ENCODE measurements at regions not wholly inside any gene's neighbourhood (a gene's known extent, or its start where the extent isn't known, plus 50 kb on each side); places are given as distances from the start of the nearest gene placed in this dataset.

GRCh38 chr12:130216031-130216430 lies 53.8 kb downstream of the FZD10 start:
- no peaks in the 10 kb centered on the region for H3K36me3 Mint-ChIP-seq
- DNase-seq (no peak), ATAC-seq (replicated peaks) (no peak)
- H3K27me3 Mint-ChIP-seq: peaks cover 16% of the 10 kb centered on the region in 2 donors
- no peak overlapping the region for H3K4me3 Mint-ChIP-seq
- no peaks in the 10 kb centered on the region for H3K4me1 Mint-ChIP-seq
- no peak overlapping the region for H3K27ac Mint-ChIP-seq
- H3K9me3 Mint-ChIP-seq: peaks cover 16% of the 10 kb centered on the region in 2 donors

GRCh38 chr12:130218682-130219081 lies 56.4 kb downstream of the FZD10 start:
- no peaks in the 10 kb centered on the region for H3K4me1 Mint-ChIP-seq
- H3K4me3 Mint-ChIP-seq: no peak overlapping the region
- H3K36me3 Mint-ChIP-seq: no peaks in the 10 kb centered on the region
- DNase-seq (no peak), ATAC-seq (replicated peaks) (no peak)
- H3K9me3 Mint-ChIP-seq: peaks cover 16% of the 10 kb centered on the region in 2 donors
- no peak overlapping the region for H3K27ac Mint-ChIP-seq
- peaks cover 20 to 25% of the 10 kb centered on the region in 2 donors for H3K27me3 Mint-ChIP-seq

GRCh38 chr12:130219929-130220705 lies 57.9 kb downstream of the FZD10 start:
- no peak for DNase-seq
- Mint-ChIP-seq H3K4me3 (no peak overlapping the region), H3K9me3 (peaks cover 16% of the 10 kb centered on the region in 2 donors), H3K27ac (no peak overlapping the region), H3K27me3 (peaks cover 16 to 25% of the 10 kb centered on the region in 2 donors), H3K4me1 (no peaks in the 10 kb centered on the region), H3K36me3 (no peaks in the 10 kb centered on the region)
- no peak for ATAC-seq (replicated peaks)

- Mint-ChIP-seq H3K4me1 (no peaks in the 10 kb centered on the region), H3K4me3 (no peak overlapping the region), H3K9me3 (peaks cover 13 to 16% of the 10 kb centered on the region in 2 donors), H3K27ac (no peak overlapping the region), H3K27me3 (peaks cover 12 to 19% of the 10 kb centered on the region in 2 donors), H3K36me3 (no peaks in the 10 kb centered on the region)
- DNase-seq (no peak), ATAC-seq (replicated peaks) (no peak)
Observed at GRCh38 chr12:130220706-130221100, 58.4 kb downstream of the FZD10 start.

GRCh38 chr12:130222519-130223218 lies 60.4 kb downstream of the FZD10 start:
- peaks cover 7% of the 10 kb centered on the region in 2 donors for H3K9me3 Mint-ChIP-seq
- no peak overlapping the region for H3K4me3 Mint-ChIP-seq
- no peaks in the 10 kb centered on the region for H3K4me1 Mint-ChIP-seq
- DNase-seq (no peak), ATAC-seq (replicated peaks) (no peak)
- H3K27ac Mint-ChIP-seq: no peak overlapping the region
- no peaks in the 10 kb centered on the region for H3K36me3 Mint-ChIP-seq
- H3K27me3 Mint-ChIP-seq: peaks cover 8 to 15% of the 10 kb centered on the region in 2 donors

- Mint-ChIP-seq H3K27ac (no peak overlapping the region), H3K36me3 (no peaks in the 10 kb centered on the region), H3K4me3 (no peak overlapping the region), H3K4me1 (no peaks in the 10 kb centered on the region), H3K9me3 (peaks cover 5 to 7% of the 10 kb centered on the region in 2 donors), H3K27me3 (peaks cover 7 to 11% of the 10 kb centered on the region in 2 donors)
- DNase-seq: no peak
- ATAC-seq (replicated peaks): no peak
Observed at GRCh38 chr12:130223767-130224244, 61.5 kb downstream of the FZD10 start.

- DNase-seq: no peak
Observed at GRCh38 chr12:130224613-130225012, 62.3 kb downstream of the FZD10 start.

GRCh38 chr12:130225347-130225746 lies 63.1 kb downstream of the FZD10 start:
- DNase-seq (no peak), ATAC-seq (replicated peaks) (no peak)
- Mint-ChIP-seq H3K27me3 (peaks cover 4 to 9% of the 10 kb centered on the region in 2 donors), H3K9me3 (peaks cover 10 to 14% of the 10 kb centered on the region in 2 donors), H3K36me3 (peaks cover 2 to 3% of the 10 kb centered on the region in 2 donors), H3K4me3 (no peak overlapping the region), H3K4me1 (no peaks in the 10 kb centered on the region), H3K27ac (no peak overlapping the region)

More at GRCh38 chr12:130224613-130225012, 62.3 kb downstream of the FZD10 start:
- ATAC-seq (replicated peaks): no peak
- Mint-ChIP-seq H3K4me3 (no peak overlapping the region), H3K9me3 (peaks cover 8 to 10% of the 10 kb centered on the region in 2 donors), H3K27ac (no peak overlapping the region), H3K27me3 (peaks cover 4 to 9% of the 10 kb centered on the region in 2 donors), H3K36me3 (peaks cover 0 to under 1% of the 10 kb centered on the region in 2 donors), H3K4me1 (no peaks in the 10 kb centered on the region)

GRCh38 chr12:130226126-130226525 lies 63.9 kb downstream of the FZD10 start:
- DNase-seq (no peak), ATAC-seq (replicated peaks) (no peak)
- Mint-ChIP-seq H3K4me3 (no peak overlapping the region), H3K9me3 (peaks cover 14% of the 10 kb centered on the region in 2 donors), H3K27me3 (peaks cover 4 to 9% of the 10 kb centered on the region in 2 donors), H3K4me1 (no peaks in the 10 kb centered on the region), H3K27ac (no peak overlapping the region), H3K36me3 (peaks cover 2 to 3% of the 10 kb centered on the region in 2 donors)

- no peak for ATAC-seq (replicated peaks)
- H3K27ac Mint-ChIP-seq: no peak overlapping the region
- H3K4me3 Mint-ChIP-seq: no peak overlapping the region
- H3K27me3 Mint-ChIP-seq: peaks cover 4 to 9% of the 10 kb centered on the region in 2 donors
- H3K36me3 Mint-ChIP-seq: peaks cover 2 to 3% of the 10 kb centered on the region in 2 donors
- H3K4me1 Mint-ChIP-seq: no peaks in the 10 kb centered on the region
- peaks cover 14% of the 10 kb centered on the region in 2 donors for H3K9me3 Mint-ChIP-seq
- DNase-seq: no peak
Observed at GRCh38 chr12:130226771-130227170, 64.5 kb downstream of the FZD10 start.

GRCh38 chr12:130227641-130228040 lies 65.4 kb downstream of the FZD10 start:
- Mint-ChIP-seq H3K36me3 (peaks cover 2 to 3% of the 10 kb centered on the region in 2 donors), H3K4me1 (no peaks in the 10 kb centered on the region), H3K9me3 (peaks cover 14 to 15% of the 10 kb centered on the region in 2 donors), H3K4me3 (no peak overlapping the region), H3K27me3 (peaks cover 0 to 3% of the 10 kb centered on the region in 2 donors), H3K27ac (no peak overlapping the region)
- DNase-seq (no peak), ATAC-seq (replicated peaks) (no peak)

- no peaks in the 10 kb centered on the region for H3K4me1 Mint-ChIP-seq
- H3K4me3 Mint-ChIP-seq: no peak overlapping the region
- no peak overlapping the region for H3K27ac Mint-ChIP-seq
- peaks cover 3 to 5% of the 10 kb centered on the region in 2 donors for H3K9me3 Mint-ChIP-seq
- ATAC-seq (replicated peaks) (no peak), DNase-seq (no peak)
- no peaks in the 10 kb centered on the region for H3K36me3 Mint-ChIP-seq
- H3K27me3 Mint-ChIP-seq: no peaks in the 10 kb centered on the region
Observed at GRCh38 chr12:130236446-130236845, 74.2 kb downstream of the FZD10 start.

- ATAC-seq (replicated peaks): no peak
- DNase-seq: no peak
- Mint-ChIP-seq H3K4me1 (no peaks in the 10 kb centered on the region), H3K9me3 (peaks cover 0 to 1% of the 10 kb centered on the region in 2 donors), H3K27me3 (no peaks in the 10 kb centered on the region), H3K27ac (no peak overlapping the region), H3K4me3 (no peak overlapping the region), H3K36me3 (no peaks in the 10 kb centered on the region)
Observed at GRCh38 chr12:130240831-130241590, 78.7 kb downstream of the FZD10 start.

GRCh38 chr12:130242506-130242905 lies 80.2 kb downstream of the FZD10 start:
- no peaks in the 10 kb centered on the region for H3K27me3 Mint-ChIP-seq
- no peaks in the 10 kb centered on the region for H3K36me3 Mint-ChIP-seq
- ATAC-seq (replicated peaks) (no peak), DNase-seq (no peak)
- H3K4me3 Mint-ChIP-seq: no peak overlapping the region
- peaks cover 2 to 3% of the 10 kb centered on the region in 2 donors for H3K9me3 Mint-ChIP-seq
- H3K4me1 Mint-ChIP-seq: no peaks in the 10 kb centered on the region
- no peak overlapping the region for H3K27ac Mint-ChIP-seq
